IMR-90 (cell line): ENCODE measurements at regions not wholly inside any gene's neighbourhood (a gene's known extent, or its start where the extent isn't known, plus 50 kb on each side); places are given as distances from the start of the nearest gene placed in this dataset.

Experiments
- ATAC-seq: fragments of 200-7000 bp; cut with Tn5 transposase; 2 replicates; pipeline ENCODE4 v1.9.1; 2020; ENCODE audit warnings: low read depth, mild to moderate bottlenecking, moderate library complexity
- BruUV-seq: library from RNA; stranded (reverse); fragments of 400-500 nt; replicated peaks from 2 replicates; lab custom pipeline; 2021; lab: Mats Ljungman, UMichigan
- CTCF ChIA-PET: fragments of 300-600 bp; formaldehyde crosslinking; extraction: SDS; loops from one replicate; lab custom pipeline; 2021; ENCODE audit warnings: antibody characterized with exemption; lab: Yijun Ruan, JAX
- POLR2A ChIA-PET: fragments of 300-600 bp; sonication (Branson Sonifier 250); formaldehyde crosslinking; loops from one replicate; lab custom pipeline; 2022; ENCODE audit warnings: antibody characterized with exemption; ENCODE audit not compliant: unreplicated experiment; lab: Charles Lee
- DNase-seq: peaks from one replicate; pipeline ENCODE4 v3.0.0; 2013
- H2AFZ ChIP-seq: replicated peaks from 2 replicates; pipeline ENCODE3; 2013; ENCODE audit warnings: low read length, mild to moderate bottlenecking; ENCODE audit not compliant: poor library complexity
- H2AK5ac ChIP-seq: 2 replicates; pipeline ENCODE4 v1.6.1; 2013; ENCODE audit warnings: low read depth, low read length, inconsistent platforms
- H2AK9ac ChIP-seq: replicated peaks from 2 replicates; pipeline ENCODE3; 2013; ENCODE audit warnings: mild to moderate bottlenecking, low read depth, low read length, moderate library complexity; ENCODE audit not compliant: poor library complexity
- H2BK120ac ChIP-seq: 2 replicates; pipeline ENCODE4 v1.6.1; 2013; ENCODE audit warnings: low read depth, low read length, inconsistent platforms
- H2BK15ac ChIP-seq: 3 replicates; pipeline ENCODE4 v1.6.1; 2013; ENCODE audit warnings: low read depth, low read length, inconsistent platforms
- H2BK20ac ChIP-seq: 2 replicates; pipeline ENCODE4 v1.6.1; 2013; ENCODE audit warnings: low read depth, mild to moderate bottlenecking, inconsistent platforms, low read length, moderate library complexity
- H2BK5ac ChIP-seq: 2 replicates; pipeline ENCODE4 v1.6.1; 2013; ENCODE audit warnings: mild to moderate bottlenecking, low read depth, low read length, inconsistent platforms; ENCODE audit not compliant: poor library complexity, severe bottlenecking
- H3K14ac ChIP-seq: replicated peaks from 2 replicates; pipeline ENCODE4 v1.6.1; 2013; ENCODE audit warnings: low read depth, low read length, inconsistent platforms
- H3K18ac ChIP-seq: 2 replicates; pipeline ENCODE4 v1.6.1; 2013; ENCODE audit warnings: low read depth, low read length, control low read depth
- H3K23ac ChIP-seq: 2 replicates; pipeline ENCODE4 v1.6.1; 2013; ENCODE audit warnings: low read depth, low read length, inconsistent platforms
- H3K27ac ChIP-seq: 2 replicates; pipeline ENCODE4 v1.5.1; 2013; ENCODE audit warnings: mild to moderate bottlenecking, control low read depth, low read length; ENCODE audit not compliant: insufficient read depth
- H3K27me3 ChIP-seq: 2 replicates; pipeline ENCODE4 v1.6.1; 2013; ENCODE audit warnings: low read length; ENCODE audit not compliant: control insufficient read depth, insufficient read depth
- H3K36me3 ChIP-seq: 2 replicates; pipeline ENCODE4 v1.6.1; 2013; ENCODE audit warnings: low read length, mixed read lengths; ENCODE audit not compliant: control insufficient read depth, insufficient read depth
- H3K4ac ChIP-seq: 2 replicates; pipeline ENCODE4 v1.6.1; 2013; ENCODE audit warnings: low read depth, low read length, inconsistent platforms
- H3K4me1 ChIP-seq: 2 replicates; pipeline ENCODE4 v1.6.1; 2013; ENCODE audit warnings: low read length, mixed read lengths; ENCODE audit not compliant: control insufficient read depth, insufficient read depth
- H3K4me2 ChIP-seq: 2 replicates; pipeline ENCODE4 v1.6.1; 2013; ENCODE audit warnings: low read depth, mild to moderate bottlenecking, control low read depth, low read length, moderate library complexity
- H3K4me3 ChIP-seq: 2 replicates; pipeline ENCODE4 v1.5.1; 2013; ENCODE audit warnings: low read depth, mild to moderate bottlenecking, control low read depth, low read length, moderate library complexity; ENCODE audit not compliant: insufficient read depth
- H3K56ac ChIP-seq: 2 replicates; pipeline ENCODE4 v1.6.1; 2013; ENCODE audit warnings: low read length, inconsistent platforms; ENCODE audit not compliant: insufficient read depth; ENCODE audit errors: extremely low read depth
- H3K79me1 ChIP-seq, 2 experiments: 2 replicates each; pipeline ENCODE4 v1.6.1; 2013; ENCODE audit warnings: low read length in 2 of 2, inconsistent platforms in 1 of 2, low read depth in 1 of 2
- H3K9ac ChIP-seq: 2 replicates; pipeline ENCODE4 v1.6.1; 2013; ENCODE audit warnings: low read depth, low read length, control low read depth
- H3K9me1 ChIP-seq: 2 replicates; pipeline ENCODE4 v1.6.1; 2013; ENCODE audit warnings: low read length, inconsistent platforms; ENCODE audit not compliant: insufficient read depth
- H3K9me3 ChIP-seq: 2 replicates; pipeline ENCODE4 v1.6.1; 2013; ENCODE audit warnings: low read length; ENCODE audit not compliant: control insufficient read depth, insufficient read depth
- H4K20me1 ChIP-seq: 2 replicates; pipeline ENCODE4 v1.6.1; 2013; ENCODE audit warnings: low read length, inconsistent platforms; ENCODE audit not compliant: insufficient read depth
- H4K5ac ChIP-seq: 2 replicates; pipeline ENCODE4 v1.6.1; 2013; ENCODE audit warnings: mild to moderate bottlenecking, low read depth, low read length, control low read depth
- H4K8ac ChIP-seq, 2 experiments: 2 replicates each; pipeline ENCODE4 v1.6.1; 2013; ENCODE audit warnings: low read depth in 2 of 2, low read length in 2 of 2, control low read depth in 1 of 2, inconsistent platforms in 1 of 2
- H4K91ac ChIP-seq: 2 replicates; pipeline ENCODE4 v1.6.1; 2013; ENCODE audit warnings: low read depth, low read length, inconsistent platforms; ENCODE audit not compliant: insufficient read depth
- CHD1 ChIP-seq: IDR thresholded peaks from 2 replicates; pipeline ENCODE4 v1.6.1; 2012; ENCODE audit warnings: low read depth, low read length, improper control_type of control experiment
- FOS ChIP-seq: fragments of 150-350 bp; IDR thresholded peaks from 2 replicates; pipeline ENCODE4 v1.6.1; 2016; ENCODE audit warnings: low read depth, low read length
- MAFK ChIP-seq: IDR thresholded peaks from 2 replicates; pipeline ENCODE4 v1.6.1; 2012; ENCODE audit warnings: low read depth, low read length, improper control_type of control experiment
- MAZ ChIP-seq: IDR thresholded peaks from 2 replicates; pipeline ENCODE4 v1.6.1; 2012; ENCODE audit warnings: low read depth, mild to moderate bottlenecking, low read length, improper control_type of control experiment, moderate library complexity, borderline replicate concordance
- NFE2L2 ChIP-seq: fragments of 150-350 bp; IDR thresholded peaks from 2 replicates; pipeline ENCODE4 v1.6.1; 2016; ENCODE audit warnings: low read depth, mild to moderate bottlenecking, low read length
- RCOR1 ChIP-seq: IDR thresholded peaks from 2 replicates; pipeline ENCODE4 v1.6.1; 2012; ENCODE audit warnings: mild to moderate bottlenecking, low read length, improper control_type of control experiment; ENCODE audit not compliant: insufficient replicate concordance
- SMC3 ChIP-seq: fragments of 150-350 bp; IDR thresholded peaks from 2 replicates; pipeline ENCODE4 v1.6.1; 2016; ENCODE audit warnings: low read depth, mild to moderate bottlenecking, antibody characterized with exemption, low read length, moderate library complexity
- WGBS, 2 experiments: methylation state at CpG; one replicate each; pipeline versions ENCODE4 v1.1.5 to v1.1.7; 2013; ENCODE audit warnings: missing lambda C conversion rate in 2 of 2; ENCODE audit not compliant: insufficient read length in 1 of 2; ENCODE audit errors: extremely low coverage in 2 of 2; 5-methylcytosine and 5-hydroxymethylcytosine counted together
- dilution Hi-C: fragments of 300-500 bp; cut with HindIII; formaldehyde crosslinking; loops from one replicate; pipeline ENCODE4 v1.14.3; 2018; ENCODE audit warnings: low sequenced_read_pairs; ENCODE audit not compliant: unreplicated experiment
- in situ Hi-C: fragments of 300-500 bp; cut with MboI; formaldehyde crosslinking; loops from 3 replicates; pipeline ENCODE4 v1.14.3; 2019; ENCODE audit warnings: low sequenced_read_pairs, inconsistent platforms, mixed read lengths
- intact Hi-C: fragments of 100-400 bp; cut with micrococcal nuclease; formaldehyde crosslinking; loops from 2 replicates; pipeline ENCODE4 v1.10.0; 2022
- TF ChIP-seq, protein P1 (sequence below): conservative IDR thresholded peaks from 2 replicates; pipeline ENCODE4 v1.5.1; 2012; ENCODE audit warnings: mild to moderate bottlenecking, low read depth, low read length, improper control_type of control experiment

DNA sequence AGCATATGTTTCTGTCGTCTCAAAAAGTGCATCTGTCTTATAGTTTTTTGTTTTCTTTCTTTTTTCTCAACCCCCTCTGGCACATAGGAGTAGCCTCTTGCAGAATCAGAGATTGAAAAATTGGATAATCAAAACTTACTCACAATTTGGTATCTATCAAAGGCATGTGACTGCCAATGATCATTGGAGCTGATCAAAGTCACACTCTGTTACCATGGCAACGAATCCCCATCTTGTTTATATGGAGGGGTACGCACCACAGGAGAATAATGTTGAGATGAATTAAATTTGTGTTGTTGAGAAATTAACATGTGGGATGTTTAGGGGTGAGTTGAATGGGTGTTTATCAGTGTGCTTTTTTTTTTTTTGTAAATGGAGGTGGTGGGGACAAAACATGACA is 458.3 kb upstream of the FANCL start:
- Histone ChIP-seq H3K4me2 (no peak overlapping the region), H3K9me1 (no peaks in the 10 kb centered on the region), H2BK5ac (no peak overlapping the region), H4K91ac (no peak overlapping the region), H3K23ac (no peak overlapping the region), H2BK15ac (no peak overlapping the region), H2AFZ (no peak overlapping the region), H2BK120ac (no peak overlapping the region), H3K56ac (no peak overlapping the region), H3K9ac (no peak overlapping the region), H2AK9ac (no peak overlapping the region), H3K27me3 (no peaks in the 10 kb centered on the region), H3K27ac (no peak overlapping the region), H3K4me3 (no peak overlapping the region), H3K4ac (no peak overlapping the region), H2AK5ac (no peak overlapping the region), H3K9me3 (no peaks in the 10 kb centered on the region), H2BK20ac (no peak overlapping the region), H4K8ac (no peak overlapping the region), H3K18ac (no peak overlapping the region), H3K4me1 (no peaks in the 10 kb centered on the region), H4K5ac (no peak overlapping the region), H4K20me1 (no peaks in the 10 kb centered on the region), H3K14ac (no peak overlapping the region), H3K79me1 (no peaks in the 10 kb centered on the region), H3K36me3 (no peaks in the 10 kb centered on the region)
- dilution Hi-C loops (no loop called here), intact Hi-C loops (no loop called here), in situ Hi-C loops (loop anchor here (25.0 kb wide), 1 partner anchor 937 kb away; no protein-coding TSS in a partner anchor)
- DNase-seq, result no peak
- no peak for ATAC-seq
- TF ChIP-seq RCOR1 (no peak), FOS (no peak), NFE2L2 (no peak), MAZ (no peak), MAFK (no peak), SMC3 (no peak), CHD1 (no peak)
- TF ChIP-seq, protein P1, sequence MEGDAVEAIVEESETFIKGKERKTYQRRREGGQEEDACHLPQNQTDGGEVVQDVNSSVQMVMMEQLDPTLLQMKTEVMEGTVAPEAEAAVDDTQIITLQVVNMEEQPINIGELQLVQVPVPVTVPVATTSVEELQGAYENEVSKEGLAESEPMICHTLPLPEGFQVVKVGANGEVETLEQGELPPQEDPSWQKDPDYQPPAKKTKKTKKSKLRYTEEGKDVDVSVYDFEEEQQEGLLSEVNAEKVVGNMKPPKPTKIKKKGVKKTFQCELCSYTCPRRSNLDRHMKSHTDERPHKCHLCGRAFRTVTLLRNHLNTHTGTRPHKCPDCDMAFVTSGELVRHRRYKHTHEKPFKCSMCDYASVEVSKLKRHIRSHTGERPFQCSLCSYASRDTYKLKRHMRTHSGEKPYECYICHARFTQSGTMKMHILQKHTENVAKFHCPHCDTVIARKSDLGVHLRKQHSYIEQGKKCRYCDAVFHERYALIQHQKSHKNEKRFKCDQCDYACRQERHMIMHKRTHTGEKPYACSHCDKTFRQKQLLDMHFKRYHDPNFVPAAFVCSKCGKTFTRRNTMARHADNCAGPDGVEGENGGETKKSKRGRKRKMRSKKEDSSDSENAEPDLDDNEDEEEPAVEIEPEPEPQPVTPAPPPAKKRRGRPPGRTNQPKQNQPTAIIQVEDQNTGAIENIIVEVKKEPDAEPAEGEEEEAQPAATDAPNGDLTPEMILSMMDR, result no peak
- ChIA-PET CTCF (no interaction called here), POLR2A (no interaction called here)
- no TSS peak for BruUV-seq
- no CpG with 5 or more reads among the region's 3 CpGs for WGBS, 2 experiments
